Endodermal cell (in vitro differentiated cells): ENCODE measurements at regions not wholly inside any gene's neighbourhood (a gene's known extent, or its start where the extent isn't known, plus 50 kb on each side); places are given as distances from the start of the nearest gene placed in this dataset.

Source experiments
- DNase-seq: peaks from one replicate; pipeline ENCODE4 v3.0.0-alpha.2; 2017
- H3K27ac ChIP-seq: 2 replicates; pipeline ENCODE4 v1.5.1; 2013; ENCODE audit warnings: mild to moderate bottlenecking, low read depth, low read length, moderate library complexity
- H3K27me3 ChIP-seq: 2 replicates; pipeline ENCODE4 v1.6.1; 2013; ENCODE audit warnings: mild to moderate bottlenecking, low read length, moderate library complexity; ENCODE audit not compliant: insufficient read depth, control insufficient read depth, poor library complexity, severe bottlenecking
- H3K36me3 ChIP-seq: 2 replicates; pipeline ENCODE4 v1.7.0; 2013; ENCODE audit warnings: mild to moderate bottlenecking, low read length, moderate library complexity; ENCODE audit not compliant: control insufficient read depth, insufficient read depth
- H3K4me1 ChIP-seq: one replicate; pipeline ENCODE4 v1.7.0; 2013; ENCODE audit warnings: low read length; ENCODE audit not compliant: control insufficient read depth, insufficient read depth
- H3K4me3 ChIP-seq: 2 replicates; pipeline ENCODE4 v1.5.1; 2013; ENCODE audit warnings: mild to moderate bottlenecking, low read length, moderate library complexity
- H3K9ac ChIP-seq: 2 replicates; pipeline ENCODE4 v1.6.1; 2013; ENCODE audit warnings: mild to moderate bottlenecking, low read length, moderate library complexity; ENCODE audit not compliant: poor library complexity, severe bottlenecking; ENCODE audit errors: extremely low read depth
- H3K9me3 ChIP-seq: 2 replicates; pipeline ENCODE4 v1.6.1; 2013; ENCODE audit warnings: mild to moderate bottlenecking, low read length, moderate library complexity; ENCODE audit not compliant: control insufficient read depth
- H3K27ac Mint-ChIP-seq: 2 replicates; pipeline ENCODE4 v1.8.0; 2020; ENCODE audit warnings: mixed read lengths
- H3K27me3 Mint-ChIP-seq: 2 replicates; pipeline ENCODE4 v1.8.0; 2021; ENCODE audit warnings: mild to moderate bottlenecking, mixed read lengths; ENCODE audit not compliant: insufficient read depth
- H3K36me3 Mint-ChIP-seq: 2 replicates; pipeline ENCODE4 v1.8.0; 2020; ENCODE audit warnings: low read depth, mixed read lengths
- H3K4me1 Mint-ChIP-seq: 2 replicates; pipeline ENCODE4 v1.8.0; 2020; ENCODE audit warnings: mixed read lengths
- H3K4me3 Mint-ChIP-seq: 2 replicates; pipeline ENCODE4 v1.8.0; 2020; ENCODE audit warnings: mild to moderate bottlenecking, moderate library complexity, mixed read lengths
- H3K9me3 Mint-ChIP-seq: 2 replicates; pipeline ENCODE4 v1.8.0; 2020; ENCODE audit warnings: mild to moderate bottlenecking, mixed read lengths
- CTCF ChIP-seq: fragments of 200-600 bp; sonication (generic); conservative IDR thresholded peaks from 2 replicates; pipeline ENCODE4 v1.5.0; 2021; ENCODE audit warnings: antibody characterized with exemption, mild to moderate bottlenecking
- WGBS, 2 experiments: methylation state at CpG; one replicate each; pipeline versions ENCODE4 v1.1.5 to v1.1.7; 2013; ENCODE audit warnings: missing lambda C conversion rate in 2 of 2, mixed read lengths in 1 of 2; ENCODE audit not compliant: insufficient coverage in 1 of 2, insufficient read length in 1 of 2; 5-methylcytosine and 5-hydroxymethylcytosine counted together

GRCh38 chr4:155010376-155010775 is 198.1 kb upstream of the NPY2R start:
- Histone ChIP-seq H3K9ac (no peak overlapping the region), H3K27me3 (no peaks in the 10 kb centered on the region), H3K27ac (no peak overlapping the region), H3K4me3 (no peak overlapping the region), H3K4me1 (no peaks in the 10 kb centered on the region), H3K36me3 (no peaks in the 10 kb centered on the region), H3K9me3 (no peaks in the 10 kb centered on the region)
- Mint-ChIP-seq H3K4me1 (no peaks in the 10 kb centered on the region), H3K27ac (no peak overlapping the region), H3K9me3 (no peaks in the 10 kb centered on the region), H3K27me3 (no peaks in the 10 kb centered on the region), H3K4me3 (no peak overlapping the region), H3K36me3 (no peaks in the 10 kb centered on the region)
- 95 to 97% methylated on average over 6 to 7 of the region's 7 CpGs for WGBS, 2 experiments
- no peak for TF ChIP-seq CTCF
- DNase-seq = no peak

GRCh38 chr4:155011163-155011780 is 197.2 kb upstream of the NPY2R start:
- Histone ChIP-seq H3K4me3 (no peak overlapping the region), H3K27ac (no peak overlapping the region), H3K4me1 (no peaks in the 10 kb centered on the region), H3K36me3 (no peaks in the 10 kb centered on the region), H3K9ac (no peak overlapping the region), H3K27me3 (no peaks in the 10 kb centered on the region), H3K9me3 (no peaks in the 10 kb centered on the region)
- Mint-ChIP-seq H3K4me1 (no peaks in the 10 kb centered on the region), H3K27ac (no peak overlapping the region), H3K27me3 (no peaks in the 10 kb centered on the region), H3K9me3 (no peaks in the 10 kb centered on the region), H3K36me3 (no peaks in the 10 kb centered on the region), H3K4me3 (no peak overlapping the region)
- no peak for DNase-seq
- TF ChIP-seq CTCF = no peak
- WGBS, 2 experiments = 83 to 100% methylated on average over 2 to 3 of the region's 4 CpGs

- Mint-ChIP-seq H3K9me3 (no peaks in the 10 kb centered on the region), H3K27me3 (no peaks in the 10 kb centered on the region), H3K36me3 (no peaks in the 10 kb centered on the region), H3K4me3 (no peak overlapping the region), H3K27ac (no peak overlapping the region), H3K4me1 (no peaks in the 10 kb centered on the region)
- Histone ChIP-seq H3K9ac (no peak overlapping the region), H3K36me3 (no peaks in the 10 kb centered on the region), H3K4me3 (no peak overlapping the region), H3K27ac (no peak overlapping the region), H3K9me3 (no peaks in the 10 kb centered on the region), H3K4me1 (no peaks in the 10 kb centered on the region), H3K27me3 (no peaks in the 10 kb centered on the region)
- DNase-seq = no peak
- 90% methylated on average over 1 of the region's 1 CpG; no CpG with 5 or more reads in 1 of the 2 experiments for WGBS, 2 experiments
- no peak for TF ChIP-seq CTCF
These were observed 196.0 kb upstream of the NPY2R start for GRCh38 chr4:155012469-155012868.
